ENCODE measurements at regions not wholly inside any gene's neighbourhood (a gene's known extent, or its start where the extent isn't known, plus 50 kb on each side); places are given as distances from the start of the nearest gene placed in this dataset.
"Not testable (repeated sequence)": the region's sequence is repeated elsewhere in the genome, so short reads cannot be mapped to it uniquely, and the experiment has no call there.

GRCh38 chr22:23511627-23512347 is 68.3 kb downstream of the IGLL1 start:
- intact Hi-C loops (cut with micrococcal nuclease): no loop called here
- no peak overlapping the region for H3K4me3 Mint-ChIP-seq (ENCODE audit: low read depth)
- no peak overlapping the region for H3K27ac Mint-ChIP-seq
- DNase-seq (ENCODE audit: low spot score): no peak
- no peaks in the 10 kb centered on the region for H3K36me3 Mint-ChIP-seq (ENCODE audit: low read depth)
- H3K9me3 Mint-ChIP-seq: no peaks in the 10 kb centered on the region
- no peaks in the 10 kb centered on the region for H3K4me1 Mint-ChIP-seq (ENCODE audit: low read depth)
- no peaks in the 10 kb centered on the region for H3K27me3 Mint-ChIP-seq (ENCODE audit: low read depth)

- no peaks in the 10 kb centered on the region for H3K36me3 Mint-ChIP-seq (ENCODE audit: low read depth)
- no peak overlapping the region for H3K4me3 Mint-ChIP-seq (ENCODE audit: low read depth)
- no peaks in the 10 kb centered on the region for H3K27me3 Mint-ChIP-seq (ENCODE audit: low read depth)
- no peak for DNase-seq (ENCODE audit: low spot score)
- H3K9me3 Mint-ChIP-seq: no peaks in the 10 kb centered on the region
- intact Hi-C loops (cut with micrococcal nuclease): no loop called here
- no peaks in the 10 kb centered on the region for H3K4me1 Mint-ChIP-seq (ENCODE audit: low read depth)
- H3K27ac Mint-ChIP-seq: no peak overlapping the region
These were observed 70.4 kb downstream of the IGLL1 start for GRCh38 chr22:23509571-23510302.

GRCh38 chr22:23504516-23504915 is 75.6 kb downstream of the IGLL1 start:
- no peaks in the 10 kb centered on the region for H3K9me3 Mint-ChIP-seq
- no peaks in the 10 kb centered on the region for H3K27me3 Mint-ChIP-seq (ENCODE audit: low read depth)
- H3K4me3 Mint-ChIP-seq (ENCODE audit: low read depth): no peak overlapping the region
- no peaks in the 10 kb centered on the region for H3K36me3 Mint-ChIP-seq (ENCODE audit: low read depth)
- no peak for DNase-seq (ENCODE audit: low spot score)
- intact Hi-C loops (cut with micrococcal nuclease): no loop called here
- H3K27ac Mint-ChIP-seq: no peak overlapping the region
- H3K4me1 Mint-ChIP-seq (ENCODE audit: low read depth): no peaks in the 10 kb centered on the region

- Mint-ChIP-seq H3K27me3 (ENCODE audit: low read depth) (no peaks in the 10 kb centered on the region), H3K4me1 (ENCODE audit: low read depth) (no peaks in the 10 kb centered on the region), H3K36me3 (ENCODE audit: low read depth) (no peaks in the 10 kb centered on the region), H3K9me3 (no peaks in the 10 kb centered on the region), H3K4me3 (ENCODE audit: low read depth) (no peak overlapping the region), H3K27ac (no peak overlapping the region)
- intact Hi-C loops (cut with micrococcal nuclease): no loop called here
- no peak for DNase-seq (ENCODE audit: low spot score)
These were observed 76.2 kb downstream of the IGLL1 start for GRCh38 chr22:23503736-23504440.

- intact Hi-C loops (cut with micrococcal nuclease): no loop called here
These were observed 76.9 kb downstream of the IGLL1 start for GRCh38 chr22:23503142-23503541.

GRCh38 chr22:23501708-23502107 is 78.4 kb downstream of the IGLL1 start:
- Mint-ChIP-seq H3K27me3 (ENCODE audit: low read depth) (no peaks in the 10 kb centered on the region), H3K27ac (no peak overlapping the region), H3K9me3 (no peaks in the 10 kb centered on the region), H3K4me3 (ENCODE audit: low read depth) (no peak overlapping the region), H3K36me3 (ENCODE audit: low read depth) (no peaks in the 10 kb centered on the region), H3K4me1 (ENCODE audit: low read depth) (no peaks in the 10 kb centered on the region)
- no peak for DNase-seq (ENCODE audit: low spot score)
- intact Hi-C loops (cut with micrococcal nuclease): no loop called here

More at GRCh38 chr22:23503142-23503541, 76.9 kb downstream of the IGLL1 start:
- Mint-ChIP-seq H3K27ac (no peak overlapping the region), H3K9me3 (no peaks in the 10 kb centered on the region), H3K27me3 (ENCODE audit: low read depth) (no peaks in the 10 kb centered on the region), H3K4me1 (ENCODE audit: low read depth) (no peaks in the 10 kb centered on the region), H3K36me3 (ENCODE audit: low read depth) (no peaks in the 10 kb centered on the region), H3K4me3 (ENCODE audit: low read depth) (no peak overlapping the region)
- DNase-seq (ENCODE audit: low spot score): no peak

- no peak for DNase-seq (ENCODE audit: low spot score)
- Mint-ChIP-seq H3K36me3 (ENCODE audit: low read depth) (no peaks in the 10 kb centered on the region), H3K9me3 (no peaks in the 10 kb centered on the region), H3K4me1 (ENCODE audit: low read depth) (peaks cover 1% of the 10 kb centered on the region), H3K27ac (no peak overlapping the region), H3K27me3 (ENCODE audit: low read depth) (no peaks in the 10 kb centered on the region), H3K4me3 (ENCODE audit: low read depth) (no peak overlapping the region)
- intact Hi-C loops (cut with micrococcal nuclease): no loop called here
These were observed 78.8 kb downstream of the IGLL1 start for GRCh38 chr22:23501261-23501619.

GRCh38 chr22:23500508-23501260 is 79.4 kb downstream of the IGLL1 start:
- Mint-ChIP-seq H3K4me1 (ENCODE audit: low read depth) (peaks cover 5% of the 10 kb centered on the region), H3K27ac (no peak overlapping the region), H3K9me3 (no peaks in the 10 kb centered on the region), H3K27me3 (ENCODE audit: low read depth) (no peaks in the 10 kb centered on the region), H3K36me3 (ENCODE audit: low read depth) (no peaks in the 10 kb centered on the region), H3K4me3 (ENCODE audit: low read depth) (no peak overlapping the region)
- intact Hi-C loops (cut with micrococcal nuclease): no loop called here
- no peak for DNase-seq (ENCODE audit: low spot score)

- Mint-ChIP-seq H3K4me1 (ENCODE audit: low read depth) (peaks cover 7% of the 10 kb centered on the region), H3K9me3 (no peaks in the 10 kb centered on the region), H3K4me3 (ENCODE audit: low read depth) (no peak overlapping the region), H3K27me3 (ENCODE audit: low read depth) (no peaks in the 10 kb centered on the region), H3K27ac (no peak overlapping the region), H3K36me3 (ENCODE audit: low read depth) (no peaks in the 10 kb centered on the region)
- no peak for DNase-seq (ENCODE audit: low spot score)
- intact Hi-C loops (cut with micrococcal nuclease): no loop called here
These were observed 80.1 kb downstream of the IGLL1 start for GRCh38 chr22:23499845-23500500.

GRCh38 chr22:23498811-23499798 is 81.0 kb downstream of the IGLL1 start:
- H3K4me1 Mint-ChIP-seq (ENCODE audit: low read depth): peaks cover 7% of the 10 kb centered on the region
- H3K4me3 Mint-ChIP-seq (ENCODE audit: low read depth): no peak overlapping the region
- H3K36me3 Mint-ChIP-seq (ENCODE audit: low read depth): no peaks in the 10 kb centered on the region
- H3K9me3 Mint-ChIP-seq: no peaks in the 10 kb centered on the region
- intact Hi-C loops (cut with micrococcal nuclease): no loop called here
- no peak overlapping the region for H3K27ac Mint-ChIP-seq
- DNase-seq (ENCODE audit: low spot score): no peak
- H3K27me3 Mint-ChIP-seq (ENCODE audit: low read depth): no peaks in the 10 kb centered on the region

- DNase-seq (ENCODE audit: low spot score); H3K27me3 Mint-ChIP-seq (ENCODE audit: low read depth); intact Hi-C loops (cut with micrococcal nuclease); H3K36me3 Mint-ChIP-seq (ENCODE audit: low read depth); H3K9me3 Mint-ChIP-seq; H3K27ac Mint-ChIP-seq; H3K4me1 Mint-ChIP-seq (ENCODE audit: low read depth); H3K4me3 Mint-ChIP-seq (ENCODE audit: low read depth): not testable (repeated sequence)
These were observed 82.2 kb downstream of the IGLL1 start for GRCh38 chr22:23497889-23498288.

Measured in activated T-helper 2 cell treated with anti-CD3 and anti-CD28 coated beads, Interferon-gamma antibody, Interleukin-2, Interleukin-4, amounts not matched to agents 10 μg/mL and 5 μg/mL and 100 μg/mL, durations not matched to agents 14 hours and 24 hours and 36 hours (primary cell).